ENCODE measurements at regions not wholly inside any gene's neighbourhood (a gene's known extent, or its start where the extent isn't known, plus 50 kb on each side); places are given as distances from the start of the nearest gene placed in this dataset.

DNA sequence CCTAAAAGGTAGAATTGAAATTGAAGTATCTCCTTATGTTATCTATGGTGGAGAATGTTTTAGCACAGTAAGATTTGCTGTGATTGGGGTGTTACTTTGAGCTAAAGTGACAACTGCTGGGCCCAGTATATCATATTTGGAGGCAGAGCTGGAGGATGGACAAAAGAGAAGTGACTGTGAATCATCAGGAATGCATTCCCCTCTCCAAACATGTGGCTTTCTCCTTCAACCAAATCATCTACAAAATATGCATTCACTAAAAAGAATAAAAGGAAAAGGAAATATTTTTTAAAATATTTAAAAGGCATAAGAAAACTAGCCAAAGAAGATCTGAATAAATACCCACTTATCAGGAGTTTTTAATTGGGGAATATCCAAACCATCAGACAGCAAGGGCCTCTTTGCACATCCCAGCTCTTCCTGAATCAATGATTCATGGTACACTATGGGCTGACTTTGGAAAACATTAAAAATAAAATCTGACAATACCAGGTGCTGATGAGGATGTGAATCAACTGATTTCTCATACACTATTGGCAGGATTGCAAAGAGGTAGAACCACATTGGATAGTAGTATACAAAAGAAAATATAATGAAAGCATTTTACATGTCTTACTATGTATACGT lies 671.7 kb upstream of the NR3C2 start:
- TF ChIP-seq, protein P1, sequence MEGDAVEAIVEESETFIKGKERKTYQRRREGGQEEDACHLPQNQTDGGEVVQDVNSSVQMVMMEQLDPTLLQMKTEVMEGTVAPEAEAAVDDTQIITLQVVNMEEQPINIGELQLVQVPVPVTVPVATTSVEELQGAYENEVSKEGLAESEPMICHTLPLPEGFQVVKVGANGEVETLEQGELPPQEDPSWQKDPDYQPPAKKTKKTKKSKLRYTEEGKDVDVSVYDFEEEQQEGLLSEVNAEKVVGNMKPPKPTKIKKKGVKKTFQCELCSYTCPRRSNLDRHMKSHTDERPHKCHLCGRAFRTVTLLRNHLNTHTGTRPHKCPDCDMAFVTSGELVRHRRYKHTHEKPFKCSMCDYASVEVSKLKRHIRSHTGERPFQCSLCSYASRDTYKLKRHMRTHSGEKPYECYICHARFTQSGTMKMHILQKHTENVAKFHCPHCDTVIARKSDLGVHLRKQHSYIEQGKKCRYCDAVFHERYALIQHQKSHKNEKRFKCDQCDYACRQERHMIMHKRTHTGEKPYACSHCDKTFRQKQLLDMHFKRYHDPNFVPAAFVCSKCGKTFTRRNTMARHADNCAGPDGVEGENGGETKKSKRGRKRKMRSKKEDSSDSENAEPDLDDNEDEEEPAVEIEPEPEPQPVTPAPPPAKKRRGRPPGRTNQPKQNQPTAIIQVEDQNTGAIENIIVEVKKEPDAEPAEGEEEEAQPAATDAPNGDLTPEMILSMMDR (IDR thresholded peaks at IDR 0.05 in 4 of 5, conservative IDR thresholded peaks at IDR 0.05 in 1 of 5), result no peak
- TF ChIP-seq POLR2A (IDR thresholded peaks at IDR 0.05), result no peak

Data from gastrocnemius medialis (tissue), 4 donors.